SK-N-SH (cell line): ENCODE measurements at regions not wholly inside any gene's neighbourhood (a gene's known extent, or its start where the extent isn't known, plus 50 kb on each side); places are given as distances from the start of the nearest gene placed in this dataset.

ENCODE experiments used
- CTCF ChIA-PET: fragments of 300-600, 350-600 bp; formaldehyde crosslinking; extraction: SDS; loops from one replicate; lab custom pipeline; 2021; lab: Yijun Ruan, JAX
- POLR2A ChIA-PET: fragments of 350-600 bp; sonication (Branson Sonifier 250); formaldehyde crosslinking; extraction: SDS; loops from one replicate; lab custom pipeline; 2020; ENCODE audit warnings: antibody characterized with exemption, inconsistent platforms; lab: Yijun Ruan, JAX
- DNase-seq: peaks from one replicate; pipeline ENCODE4 v3.0.0; 2012
- H2AFZ ChIP-seq: fragments of 200-600 bp; sonication (generic); 2 replicates; pipeline ENCODE4 v1.8.1; 2016; ENCODE audit warnings: antibody characterized with exemption, mild to moderate bottlenecking, low read depth
- H3F3A ChIP-seq: fragments of 200-600 bp; sonication (generic); replicated peaks from 2 replicates; pipeline ENCODE3; 2016; ENCODE audit warnings: antibody characterized with exemption, mild to moderate bottlenecking; ENCODE audit not compliant: insufficient read depth
- H3K27ac ChIP-seq, 2 experiments: fragments of 200-500 bp in 1 of 2; fragments of 200-600 bp in 1 of 2; sonication (Bioruptor generic) in 1 of 2; sonication (generic), shearing (Covaris generic) in 1 of 2; 2 replicates each; pipeline versions ENCODE4 v1.5.1 to v1.6.1; 2014 to 2016; ENCODE audit warnings: low read depth in 2 of 2, inconsistent platforms in 1 of 2, low read length in 1 of 2, mild to moderate bottlenecking in 1 of 2, mixed read lengths in 1 of 2
- H3K27me3 ChIP-seq: fragments of 200-600 bp; sonication (generic), shearing (Covaris generic); 2 replicates; pipeline ENCODE4 v1.6.1; 2016; ENCODE audit warnings: mixed run types; ENCODE audit not compliant: insufficient read depth
- H3K36me3 ChIP-seq, 2 experiments: fragments of 200-500 bp in 1 of 2; fragments of 200-600 bp in 1 of 2; sonication (Bioruptor generic) in 1 of 2; sonication (generic) in 1 of 2; replicated peaks in 1 of 2; 2 replicates each; pipeline versions ENCODE3 to v1.5.1; 2014 to 2016; ENCODE audit warnings: low read length in 1 of 2, mild to moderate bottlenecking in 1 of 2; ENCODE audit not compliant: insufficient read depth in 2 of 2, control insufficient read depth in 1 of 2
- H3K4me1 ChIP-seq, 2 experiments: fragments of 200-500 bp in 1 of 2; fragments of 200-600 bp in 1 of 2; sonication (Bioruptor generic) in 1 of 2; sonication (generic), shearing (Covaris generic) in 1 of 2; 2 replicates each; pipeline versions ENCODE4 v1.5.1 to v1.6.1; 2014 to 2016; ENCODE audit warnings: low read depth in 1 of 2, low read length in 1 of 2, mixed run types in 1 of 2; ENCODE audit not compliant: insufficient read depth in 2 of 2, control insufficient read depth in 1 of 2
- H3K4me2 ChIP-seq: fragments of 200-600 bp; sonication (generic), shearing (Covaris generic); 2 replicates; pipeline ENCODE4 v1.6.1; 2017; ENCODE audit warnings: mixed run types
- H3K4me3 ChIP-seq, 2 experiments: fragments of 200-500 bp in 1 of 2; fragments of 200-600 bp in 1 of 2; sonication (Bioruptor generic) in 1 of 2; sonication (generic), shearing (Covaris generic) in 1 of 2; 2 replicates each; pipeline versions ENCODE4 v1.5.1 to v1.8.1; 2014 to 2016; ENCODE audit warnings: low read depth in 2 of 2, inconsistent platforms in 1 of 2, low read length in 1 of 2, mild to moderate bottlenecking in 1 of 2, mixed read lengths in 1 of 2, moderate library complexity in 1 of 2
- H3K79me2 ChIP-seq: fragments of 200-600 bp; sonication (generic); 2 replicates; pipeline ENCODE4 v1.8.1; 2017; ENCODE audit warnings: mild to moderate bottlenecking; ENCODE audit not compliant: insufficient read depth
- H3K9ac ChIP-seq: fragments of 200-600 bp; sonication (generic); 2 replicates; pipeline ENCODE4 v1.6.1; 2017; ENCODE audit warnings: mixed run types
- H3K9me2 ChIP-seq: fragments of 200-600 bp; sonication (generic); 2 replicates; pipeline ENCODE4 v1.6.1; 2017; ENCODE audit warnings: mixed run types
- H3K9me3 ChIP-seq: fragments of 200-600 bp; sonication (generic); 2 replicates; pipeline ENCODE4 v1.6.1; 2017; ENCODE audit warnings: mixed run types, mild to moderate bottlenecking, moderate library complexity
- H4K20me1 ChIP-seq: fragments of 200-600 bp; sonication (generic); 2 replicates; pipeline ENCODE4 v1.6.1; 2017; ENCODE audit warnings: mild to moderate bottlenecking, mixed run types; ENCODE audit not compliant: insufficient read depth
- CHD2 ChIP-seq: fragments of 150-350 bp; IDR thresholded peaks from 2 replicates; pipeline ENCODE4 v1.6.1; 2018; ENCODE audit warnings: low read length; ENCODE audit not compliant: partially characterized antibody
- ELF1 ChIP-seq: IDR thresholded peaks from 2 replicates; pipeline ENCODE4 v1.4.0; 2012
- EP300 ChIP-seq, 2 experiments: IDR thresholded peaks; 2 replicates each; pipeline versions ENCODE4 v1.4.0 to v1.6.1; 2012; ENCODE audit warnings: borderline replicate concordance in 1 of 2, low read depth in 1 of 2, low read length in 1 of 2
- EZH2phosphoT487 ChIP-seq: fragments of 200-600 bp; sonication (generic); IDR thresholded peaks from 2 replicates; pipeline ENCODE4 v1.6.1; 2017; ENCODE audit warnings: low read depth, mixed run types, mild to moderate bottlenecking, antibody characterized with exemption, moderate library complexity, borderline replicate concordance
- FOXJ3 ChIP-seq: sonication (generic); formaldehyde crosslinking; IDR thresholded peaks from 2 replicates; pipeline ENCODE4 v1.5.1; 2020; ENCODE audit warnings: mild to moderate bottlenecking, missing genetic modification reagents
- GABPA ChIP-seq: IDR thresholded peaks from 2 replicates; pipeline ENCODE4 v1.4.0; 2012; ENCODE audit warnings: low read depth, mild to moderate bottlenecking
- IRF3 ChIP-seq: fragments of 150-350 bp; IDR thresholded peaks from 2 replicates; pipeline ENCODE4 v1.6.1; 2016; ENCODE audit warnings: mild to moderate bottlenecking, low read depth, low read length
- MAX ChIP-seq: IDR thresholded peaks from 2 replicates; pipeline ENCODE4 v1.4.0; 2012; ENCODE audit warnings: low read depth
- NRF1 ChIP-seq: IDR thresholded peaks from 2 replicates; pipeline ENCODE4 v1.6.1; 2012; ENCODE audit warnings: low read depth, mild to moderate bottlenecking, low read length
- POLR2AphosphoS5 ChIP-seq: IDR thresholded peaks from 2 replicates; pipeline ENCODE4 v1.6.1; 2012; ENCODE audit warnings: low read depth, low read length
- RCOR1 ChIP-seq: fragments of 150-350 bp; IDR thresholded peaks from 2 replicates; pipeline ENCODE4 v1.6.1; 2017; ENCODE audit warnings: antibody characterized with exemption, low read length
- REST ChIP-seq: IDR thresholded peaks from 2 replicates; pipeline ENCODE4 v1.6.1; 2012; ENCODE audit warnings: mild to moderate bottlenecking, low read depth, low read length, moderate library complexity
- TAF1 ChIP-seq: IDR thresholded peaks from 2 replicates; pipeline ENCODE4 v1.6.1; 2012; ENCODE audit warnings: low read depth, mild to moderate bottlenecking, low read length, moderate library complexity, borderline replicate concordance
- USF2 ChIP-seq: fragments of 150-350 bp; IDR thresholded peaks from 2 replicates; pipeline ENCODE4 v1.6.1; 2017; ENCODE audit warnings: antibody characterized with exemption, low read length, low read depth, borderline replicate concordance
- YY1 ChIP-seq: IDR thresholded peaks from 2 replicates; pipeline ENCODE4 v1.4.0; 2012; ENCODE audit warnings: low read depth, mild to moderate bottlenecking
- ZBTB33 ChIP-seq: IDR thresholded peaks from 2 replicates; pipeline ENCODE4 v1.4.0; 2012; ENCODE audit warnings: low read depth, borderline replicate concordance
- WGBS: methylation state at CpG from one replicate; pipeline ENCODE4 v1.1.6; 2017; ENCODE audit warnings: low lambda C conversion rate; 5-methylcytosine and 5-hydroxymethylcytosine counted together

- CTCF ChIA-PET: no interaction called here
- Histone ChIP-seq H3K9me2 (no peaks in the 10 kb centered on the region), H4K20me1 (no peaks in the 10 kb centered on the region), H3F3A (no peaks in the 10 kb centered on the region), H3K9ac (no peak overlapping the region), H3K4me1 (no peaks in the 10 kb centered on the region), H2AFZ (no peak overlapping the region), H3K9me3 (no peaks in the 10 kb centered on the region), H3K4me2 (no peak overlapping the region), H3K36me3 (no peaks in the 10 kb centered on the region), H3K4me3 (no peak overlapping the region), H3K79me2 (no peaks in the 10 kb centered on the region), H3K27ac (no peak overlapping the region), H3K27me3 (no peaks in the 10 kb centered on the region; the same call in 1 of the 2 replicates)
- POLR2A ChIA-PET: no interaction called here
- no peak for DNase-seq
- TF ChIP-seq ELF1: no peak
- no peak for TF ChIP-seq GABPA
- TF ChIP-seq MAX: no peak
- TF ChIP-seq TAF1: no peak
- TF ChIP-seq RCOR1: no peak
- TF ChIP-seq USF2: no peak
- no peak for TF ChIP-seq YY1
- TF ChIP-seq POLR2AphosphoS5: no peak
- no peak for TF ChIP-seq FOXJ3 (CRISPR knock-in tag)
Observed at GRCh38 chr5:85077581-85077980, 692.9 kb upstream of the EDIL3 start.

GRCh38 chr5:85096421-85096820, 711.7 kb upstream of the EDIL3 start:
- no peak overlapping the region for H3K9ac ChIP-seq
- no peaks in the 10 kb centered on the region for H3K9me3 ChIP-seq
- H3K27me3 ChIP-seq: no peaks in the 10 kb centered on the region
- no peaks in the 10 kb centered on the region for H3F3A ChIP-seq
- H4K20me1 ChIP-seq: no peaks in the 10 kb centered on the region
- H3K4me3 ChIP-seq: no peak overlapping the region
- H3K9me2 ChIP-seq: no peaks in the 10 kb centered on the region
- CTCF ChIA-PET: no interaction called here
- H3K4me1 ChIP-seq: no peaks in the 10 kb centered on the region
- WGBS: 0% methylated on average over 2 of the region's 2 CpGs
- POLR2A ChIA-PET: no interaction called here
- no peaks in the 10 kb centered on the region for H3K79me2 ChIP-seq
- no peak overlapping the region for H3K27ac ChIP-seq
- no peak overlapping the region for H3K4me2 ChIP-seq
- H2AFZ ChIP-seq: no peak overlapping the region
- no peak for DNase-seq
- H3K36me3 ChIP-seq: no peaks in the 10 kb centered on the region
- TF ChIP-seq EZH2phosphoT487 (no peak), EP300 (IDR thresholded peaks at IDR 0.05; ENCODE audit: borderline replicate concordance in 1 of 2, low read depth in 1 of 2, low read length in 1 of 2) (no peak), REST (no peak), ELF1 (no peak), CHD2 (no peak), NRF1 (no peak), USF2 (no peak), IRF3 (no peak), ZBTB33 (no peak)
